IMR-90 (cell line): ENCODE measurements at regions not wholly inside any gene's neighbourhood (a gene's known extent, or its start where the extent isn't known, plus 50 kb on each side); places are given as distances from the start of the nearest gene placed in this dataset.

Experiments
- ATAC-seq: fragments of 200-7000 bp; cut with Tn5 transposase; 2 replicates; pipeline ENCODE4 v1.9.1; 2020; ENCODE audit warnings: low read depth, mild to moderate bottlenecking, moderate library complexity
- BruUV-seq: library from RNA; stranded (reverse); fragments of 400-500 nt; replicated peaks from 2 replicates; lab custom pipeline; 2021; lab: Mats Ljungman, UMichigan
- CTCF ChIA-PET: fragments of 300-600 bp; formaldehyde crosslinking; extraction: SDS; loops from one replicate; lab custom pipeline; 2021; ENCODE audit warnings: antibody characterized with exemption; lab: Yijun Ruan, JAX
- POLR2A ChIA-PET: fragments of 300-600 bp; sonication (Branson Sonifier 250); formaldehyde crosslinking; loops from one replicate; lab custom pipeline; 2022; ENCODE audit warnings: antibody characterized with exemption; ENCODE audit not compliant: unreplicated experiment; lab: Charles Lee
- DNase-seq: peaks from one replicate; pipeline ENCODE4 v3.0.0; 2013
- H2AFZ ChIP-seq: replicated peaks from 2 replicates; pipeline ENCODE3; 2013; ENCODE audit warnings: low read length, mild to moderate bottlenecking; ENCODE audit not compliant: poor library complexity
- H2AK5ac ChIP-seq: 2 replicates; pipeline ENCODE4 v1.6.1; 2013; ENCODE audit warnings: low read depth, low read length, inconsistent platforms
- H2AK9ac ChIP-seq: replicated peaks from 2 replicates; pipeline ENCODE3; 2013; ENCODE audit warnings: mild to moderate bottlenecking, low read depth, low read length, moderate library complexity; ENCODE audit not compliant: poor library complexity
- H2BK120ac ChIP-seq: 2 replicates; pipeline ENCODE4 v1.6.1; 2013; ENCODE audit warnings: low read depth, low read length, inconsistent platforms
- H2BK15ac ChIP-seq: 3 replicates; pipeline ENCODE4 v1.6.1; 2013; ENCODE audit warnings: low read depth, low read length, inconsistent platforms
- H2BK20ac ChIP-seq: 2 replicates; pipeline ENCODE4 v1.6.1; 2013; ENCODE audit warnings: low read depth, mild to moderate bottlenecking, inconsistent platforms, low read length, moderate library complexity
- H2BK5ac ChIP-seq: 2 replicates; pipeline ENCODE4 v1.6.1; 2013; ENCODE audit warnings: mild to moderate bottlenecking, low read depth, low read length, inconsistent platforms; ENCODE audit not compliant: poor library complexity, severe bottlenecking
- H3K14ac ChIP-seq: replicated peaks from 2 replicates; pipeline ENCODE4 v1.6.1; 2013; ENCODE audit warnings: low read depth, low read length, inconsistent platforms
- H3K18ac ChIP-seq: 2 replicates; pipeline ENCODE4 v1.6.1; 2013; ENCODE audit warnings: low read depth, low read length, control low read depth
- H3K23ac ChIP-seq: 2 replicates; pipeline ENCODE4 v1.6.1; 2013; ENCODE audit warnings: low read depth, low read length, inconsistent platforms
- H3K27ac ChIP-seq: 2 replicates; pipeline ENCODE4 v1.5.1; 2013; ENCODE audit warnings: mild to moderate bottlenecking, control low read depth, low read length; ENCODE audit not compliant: insufficient read depth
- H3K27me3 ChIP-seq: 2 replicates; pipeline ENCODE4 v1.6.1; 2013; ENCODE audit warnings: low read length; ENCODE audit not compliant: control insufficient read depth, insufficient read depth
- H3K36me3 ChIP-seq: 2 replicates; pipeline ENCODE4 v1.6.1; 2013; ENCODE audit warnings: low read length, mixed read lengths; ENCODE audit not compliant: control insufficient read depth, insufficient read depth
- H3K4ac ChIP-seq: 2 replicates; pipeline ENCODE4 v1.6.1; 2013; ENCODE audit warnings: low read depth, low read length, inconsistent platforms
- H3K4me1 ChIP-seq: 2 replicates; pipeline ENCODE4 v1.6.1; 2013; ENCODE audit warnings: low read length, mixed read lengths; ENCODE audit not compliant: control insufficient read depth, insufficient read depth
- H3K4me2 ChIP-seq: 2 replicates; pipeline ENCODE4 v1.6.1; 2013; ENCODE audit warnings: low read depth, mild to moderate bottlenecking, control low read depth, low read length, moderate library complexity
- H3K4me3 ChIP-seq: 2 replicates; pipeline ENCODE4 v1.5.1; 2013; ENCODE audit warnings: low read depth, mild to moderate bottlenecking, control low read depth, low read length, moderate library complexity; ENCODE audit not compliant: insufficient read depth
- H3K56ac ChIP-seq: 2 replicates; pipeline ENCODE4 v1.6.1; 2013; ENCODE audit warnings: low read length, inconsistent platforms; ENCODE audit not compliant: insufficient read depth; ENCODE audit errors: extremely low read depth
- H3K79me1 ChIP-seq, 2 experiments: 2 replicates each; pipeline ENCODE4 v1.6.1; 2013; ENCODE audit warnings: low read length in 2 of 2, inconsistent platforms in 1 of 2, low read depth in 1 of 2
- H3K9ac ChIP-seq: 2 replicates; pipeline ENCODE4 v1.6.1; 2013; ENCODE audit warnings: low read depth, low read length, control low read depth
- H3K9me1 ChIP-seq: 2 replicates; pipeline ENCODE4 v1.6.1; 2013; ENCODE audit warnings: low read length, inconsistent platforms; ENCODE audit not compliant: insufficient read depth
- H3K9me3 ChIP-seq: 2 replicates; pipeline ENCODE4 v1.6.1; 2013; ENCODE audit warnings: low read length; ENCODE audit not compliant: control insufficient read depth, insufficient read depth
- H4K20me1 ChIP-seq: 2 replicates; pipeline ENCODE4 v1.6.1; 2013; ENCODE audit warnings: low read length, inconsistent platforms; ENCODE audit not compliant: insufficient read depth
- H4K5ac ChIP-seq: 2 replicates; pipeline ENCODE4 v1.6.1; 2013; ENCODE audit warnings: mild to moderate bottlenecking, low read depth, low read length, control low read depth
- H4K8ac ChIP-seq, 2 experiments: 2 replicates each; pipeline ENCODE4 v1.6.1; 2013; ENCODE audit warnings: low read depth in 2 of 2, low read length in 2 of 2, control low read depth in 1 of 2, inconsistent platforms in 1 of 2
- H4K91ac ChIP-seq: 2 replicates; pipeline ENCODE4 v1.6.1; 2013; ENCODE audit warnings: low read depth, low read length, inconsistent platforms; ENCODE audit not compliant: insufficient read depth
- BHLHE40 ChIP-seq: fragments of 150-350 bp; IDR thresholded peaks from 2 replicates; pipeline ENCODE4 v1.6.1; 2016; ENCODE audit warnings: mild to moderate bottlenecking, low read depth, low read length
- CEBPB ChIP-seq: IDR thresholded peaks from 2 replicates; pipeline ENCODE4 v1.6.1; 2012; ENCODE audit warnings: low read depth, low read length, improper control_type of control experiment
- ELK1 ChIP-seq: fragments of 150-350 bp; IDR thresholded peaks from 2 replicates; pipeline ENCODE4 v1.6.1; 2016; ENCODE audit warnings: low read depth, mild to moderate bottlenecking, low read length, moderate library complexity, borderline replicate concordance
- MXI1 ChIP-seq: IDR thresholded peaks from 2 replicates; pipeline ENCODE4 v1.6.1; 2012; ENCODE audit warnings: low read depth, mild to moderate bottlenecking, low read length, moderate library complexity, borderline replicate concordance
- NFE2L2 ChIP-seq: fragments of 150-350 bp; IDR thresholded peaks from 2 replicates; pipeline ENCODE4 v1.6.1; 2016; ENCODE audit warnings: low read depth, mild to moderate bottlenecking, low read length
- POLR2A ChIP-seq: IDR thresholded peaks from 2 replicates; pipeline ENCODE4 v1.6.1; 2012; ENCODE audit warnings: mild to moderate bottlenecking, low read depth, low read length
- RAD21 ChIP-seq: IDR thresholded peaks from 2 replicates; pipeline ENCODE4 v1.6.1; 2012; ENCODE audit warnings: low read length, improper control_type of control experiment
- RFX5 ChIP-seq: IDR thresholded peaks from 2 replicates; pipeline ENCODE4 v1.8.0; 2012; ENCODE audit warnings: low read depth, mild to moderate bottlenecking, low read length, moderate library complexity
- USF2 ChIP-seq: fragments of 150-350 bp; IDR thresholded peaks from 2 replicates; pipeline ENCODE4 v1.6.1; 2017; ENCODE audit warnings: mild to moderate bottlenecking, antibody characterized with exemption, low read length, low read depth
- WGBS, 2 experiments: methylation state at CpG; one replicate each; pipeline versions ENCODE4 v1.1.5 to v1.1.7; 2013; ENCODE audit warnings: missing lambda C conversion rate in 2 of 2; ENCODE audit not compliant: insufficient read length in 1 of 2; ENCODE audit errors: extremely low coverage in 2 of 2; 5-methylcytosine and 5-hydroxymethylcytosine counted together
- dilution Hi-C: fragments of 300-500 bp; cut with HindIII; formaldehyde crosslinking; loops from one replicate; pipeline ENCODE4 v1.14.3; 2018; ENCODE audit warnings: low sequenced_read_pairs; ENCODE audit not compliant: unreplicated experiment
- in situ Hi-C: fragments of 300-500 bp; cut with MboI; formaldehyde crosslinking; loops from 3 replicates; pipeline ENCODE4 v1.14.3; 2019; ENCODE audit warnings: low sequenced_read_pairs, inconsistent platforms, mixed read lengths
- intact Hi-C: fragments of 100-400 bp; cut with micrococcal nuclease; formaldehyde crosslinking; loops from 2 replicates; pipeline ENCODE4 v1.10.0; 2022

DNA sequence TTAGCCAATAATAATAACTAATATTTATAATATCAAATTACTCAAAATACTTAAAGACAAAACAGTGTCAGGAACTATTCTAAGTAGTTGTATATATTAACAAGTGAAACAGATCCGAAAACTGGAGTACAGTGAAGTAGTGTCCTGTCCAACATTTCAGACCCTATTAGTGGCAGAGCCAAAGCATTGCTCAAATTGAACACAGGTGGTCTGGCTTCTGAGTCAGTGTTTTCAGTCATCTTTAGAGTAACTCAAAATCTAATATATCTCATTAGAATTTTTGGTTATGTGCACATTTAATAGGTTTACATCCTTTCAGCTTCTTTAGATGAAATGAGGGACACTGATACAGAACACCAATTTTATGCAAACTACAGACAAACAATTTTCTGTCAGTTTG, 652.5 kb downstream of the CDH11 start:
- Histone ChIP-seq H2BK20ac (no peak overlapping the region), H3K79me1 (no peaks in the 10 kb centered on the region), H3K4me2 (no peak overlapping the region), H4K8ac (no peak overlapping the region), H3K9me3 (no peaks in the 10 kb centered on the region), H2AK5ac (no peak overlapping the region), H4K5ac (no peak overlapping the region), H3K27me3 (no peaks in the 10 kb centered on the region), H3K4me3 (no peak overlapping the region), H4K91ac (no peak overlapping the region), H2BK15ac (no peak overlapping the region), H3K14ac (no peak overlapping the region), H2AFZ (no peak overlapping the region), H3K18ac (no peak overlapping the region), H3K36me3 (no peaks in the 10 kb centered on the region), H2AK9ac (no peak overlapping the region), H3K4ac (no peak overlapping the region), H3K23ac (no peak overlapping the region), H3K9ac (no peak overlapping the region), H2BK5ac (no peak overlapping the region), H3K9me1 (no peaks in the 10 kb centered on the region), H2BK120ac (no peak overlapping the region), H3K4me1 (no peaks in the 10 kb centered on the region), H4K20me1 (no peaks in the 10 kb centered on the region), H3K56ac (no peak overlapping the region), H3K27ac (no peak overlapping the region)
- dilution Hi-C loops: no loop called here
- ATAC-seq (no peak), DNase-seq (no peak)
- intact Hi-C loops: no loop called here
- no CpG with 5 or more reads among the region's 1 CpG for WGBS, 2 experiments
- BruUV-seq: no TSS peak
- CTCF ChIA-PET: interaction anchor here (0.9 kb wide), 1 partner anchor 9 kb away, joined by 5 read pairs; no protein-coding TSS in a partner anchor
- POLR2A ChIA-PET: no interaction called here
- TF ChIP-seq BHLHE40 (no peak), CEBPB (no peak), USF2 (no peak), NFE2L2 (no peak), RAD21 (no peak), MXI1 (no peak), ELK1 (no peak), RFX5 (no peak), POLR2A (no peak)
- in situ Hi-C loops: loop anchor here (25.0 kb wide), 2 partner anchors 382 to 1107 kb away; no protein-coding TSS in a partner anchor
